ENCODE measurements at regions not wholly inside any gene's neighbourhood (a gene's known extent, or its start where the extent isn't known, plus 50 kb on each side); places are given as distances from the start of the nearest gene placed in this dataset.
"Not testable (repeated sequence)": the region's sequence is repeated elsewhere in the genome, so short reads cannot be mapped to it uniquely, and the experiment has no call there.

GRCh38 chr3:18703798-18704197 is 278.7 kb upstream of the SATB1 start:
- Histone ChIP-seq H2AFZ (ENCODE audit: control insufficient read depth, low read length) (no peak overlapping the region), H4K20me1 (ENCODE audit: control insufficient read depth, extremely low read depth, insufficient read depth, low read length) (no peaks in the 10 kb centered on the region), H3K79me2 (ENCODE audit: control insufficient read depth, insufficient read depth, low read length) (no peaks in the 10 kb centered on the region), H3K4me1 (ENCODE audit: control insufficient read depth, extremely low read depth, insufficient read depth, low read length) (no peaks in the 10 kb centered on the region), H3K9me1 (ENCODE audit: control insufficient read depth, extremely low read depth, insufficient read depth, low read length) (no peaks in the 10 kb centered on the region), H3K36me3 (ENCODE audit: control insufficient read depth in 2 of 2, extremely low read depth in 1 of 2, insufficient read depth in 2 of 2, low read length in 2 of 2) (no peaks in the 10 kb centered on the region), H3K4me3 (ENCODE audit: control insufficient read depth in 2 of 3, extremely low read depth in 1 of 3, insufficient read depth in 2 of 3, low read depth in 1 of 3, low read length in 3 of 3) (no peak overlapping the region), H3K9me3 (ENCODE audit: control insufficient read depth, low read depth, low read length) (no peaks in the 10 kb centered on the region), H3K9ac (ENCODE audit: control insufficient read depth, extremely low read depth, insufficient read depth, low read length) (no peak overlapping the region), H3K27me3 (ENCODE audit: control insufficient read depth, extremely low read depth, insufficient read depth, low read length) (no peaks in the 10 kb centered on the region), H3K27ac (ENCODE audit: control insufficient read depth, insufficient read depth, low read length) (no peak overlapping the region), H3K4me2 (ENCODE audit: control insufficient read depth, extremely low read depth, insufficient read depth, low read depth, low read length) (no peak overlapping the region)
- FAIRE-seq (no peak), DNase-seq (ENCODE audit: low read depth, low spot score) (no peak)
- TF ChIP-seq EZH2 (IDR thresholded peaks at IDR 0.05; ENCODE audit: low read length) = no peak
- TF ChIP-seq CTCF (optimal IDR thresholded peaks at IDR 0.05 in 1 of 3, IDR thresholded peaks at IDR 0.05 in 1 of 3, conservative IDR thresholded peaks at IDR 0.05 in 1 of 3; ENCODE audit: extremely low read depth in 1 of 3, insufficient read depth in 2 of 3, low read length in 3 of 3) = no peak
- dilution Hi-C loops (cut with MboI; ENCODE audit: extremely low pct_ligation_motif_present, low sequenced_read_pairs) = no loop called here

GRCh38 chr3:18693588-18694329 is 268.6 kb upstream of the SATB1 start:
- H3K4me2 ChIP-seq (ENCODE audit: control insufficient read depth, extremely low read depth, insufficient read depth, low read depth, low read length); H3K9me1 ChIP-seq (ENCODE audit: control insufficient read depth, extremely low read depth, insufficient read depth, low read length); H3K4me3 ChIP-seq (ENCODE audit: control insufficient read depth in 2 of 3, extremely low read depth in 1 of 3, insufficient read depth in 2 of 3, low read depth in 1 of 3, low read length in 3 of 3); H4K20me1 ChIP-seq (ENCODE audit: control insufficient read depth, extremely low read depth, insufficient read depth, low read length); H3K27ac ChIP-seq (ENCODE audit: control insufficient read depth, insufficient read depth, low read length); DNase-seq (ENCODE audit: low read depth, low spot score); H3K36me3 ChIP-seq (ENCODE audit: control insufficient read depth in 2 of 2, extremely low read depth in 1 of 2, insufficient read depth in 2 of 2, low read length in 2 of 2); H2AFZ ChIP-seq (ENCODE audit: control insufficient read depth, low read length); H3K9me3 ChIP-seq (ENCODE audit: control insufficient read depth, low read depth, low read length); H3K79me2 ChIP-seq (ENCODE audit: control insufficient read depth, insufficient read depth, low read length); H3K9ac ChIP-seq (ENCODE audit: control insufficient read depth, extremely low read depth, insufficient read depth, low read length); H3K27me3 ChIP-seq (ENCODE audit: control insufficient read depth, extremely low read depth, insufficient read depth, low read length); H3K4me1 ChIP-seq (ENCODE audit: control insufficient read depth, extremely low read depth, insufficient read depth, low read length); FAIRE-seq; dilution Hi-C loops (cut with MboI; ENCODE audit: extremely low pct_ligation_motif_present, low sequenced_read_pairs): not testable (repeated sequence)

- FAIRE-seq (no peak), DNase-seq (ENCODE audit: low read depth, low spot score) (no peak)
- Histone ChIP-seq H3K4me3 (ENCODE audit: control insufficient read depth in 2 of 3, extremely low read depth in 1 of 3, insufficient read depth in 2 of 3, low read depth in 1 of 3, low read length in 3 of 3) (no peak overlapping the region), H2AFZ (ENCODE audit: control insufficient read depth, low read length) (no peak overlapping the region), H4K20me1 (ENCODE audit: control insufficient read depth, extremely low read depth, insufficient read depth, low read length) (no peaks in the 10 kb centered on the region), H3K36me3 (ENCODE audit: control insufficient read depth in 2 of 2, extremely low read depth in 1 of 2, insufficient read depth in 2 of 2, low read length in 2 of 2) (no peaks in the 10 kb centered on the region), H3K9me3 (ENCODE audit: control insufficient read depth, low read depth, low read length) (no peaks in the 10 kb centered on the region), H3K4me2 (ENCODE audit: control insufficient read depth, extremely low read depth, insufficient read depth, low read depth, low read length) (no peak overlapping the region), H3K9ac (ENCODE audit: control insufficient read depth, extremely low read depth, insufficient read depth, low read length) (no peak overlapping the region), H3K27me3 (ENCODE audit: control insufficient read depth, extremely low read depth, insufficient read depth, low read length) (no peaks in the 10 kb centered on the region), H3K79me2 (ENCODE audit: control insufficient read depth, insufficient read depth, low read length) (no peaks in the 10 kb centered on the region), H3K4me1 (ENCODE audit: control insufficient read depth, extremely low read depth, insufficient read depth, low read length) (no peaks in the 10 kb centered on the region), H3K9me1 (ENCODE audit: control insufficient read depth, extremely low read depth, insufficient read depth, low read length) (no peaks in the 10 kb centered on the region), H3K27ac (ENCODE audit: control insufficient read depth, insufficient read depth, low read length) (no peak overlapping the region)
- dilution Hi-C loops (cut with MboI; ENCODE audit: extremely low pct_ligation_motif_present, low sequenced_read_pairs) = no loop called here
- TF ChIP-seq CTCF (optimal IDR thresholded peaks at IDR 0.05 in 1 of 3, IDR thresholded peaks at IDR 0.05 in 1 of 3, conservative IDR thresholded peaks at IDR 0.05 in 1 of 3; ENCODE audit: extremely low read depth in 1 of 3, insufficient read depth in 2 of 3, low read length in 3 of 3) = no peak
- no peak for TF ChIP-seq EZH2 (IDR thresholded peaks at IDR 0.05; ENCODE audit: low read length)
Measured at GRCh38 chr3:18687286-18687685, 262.1 kb upstream of the SATB1 start.

Data from keratinocyte (primary cell).